HK-2 (cell line): ENCODE measurements at regions not wholly inside any gene's neighbourhood (a gene's known extent, or its start where the extent isn't known, plus 50 kb on each side); places are given as distances from the start of the nearest gene placed in this dataset.
"Not testable (repeated sequence)": the region's sequence is repeated elsewhere in the genome, so short reads cannot be mapped to it uniquely, and the experiment has no call there.

Experiments used
- DNase-seq: peaks from one replicate; pipeline ENCODE4 v3.0.0-alpha.2; 2018; ENCODE audit not compliant: unreplicated experiment

DNA sequence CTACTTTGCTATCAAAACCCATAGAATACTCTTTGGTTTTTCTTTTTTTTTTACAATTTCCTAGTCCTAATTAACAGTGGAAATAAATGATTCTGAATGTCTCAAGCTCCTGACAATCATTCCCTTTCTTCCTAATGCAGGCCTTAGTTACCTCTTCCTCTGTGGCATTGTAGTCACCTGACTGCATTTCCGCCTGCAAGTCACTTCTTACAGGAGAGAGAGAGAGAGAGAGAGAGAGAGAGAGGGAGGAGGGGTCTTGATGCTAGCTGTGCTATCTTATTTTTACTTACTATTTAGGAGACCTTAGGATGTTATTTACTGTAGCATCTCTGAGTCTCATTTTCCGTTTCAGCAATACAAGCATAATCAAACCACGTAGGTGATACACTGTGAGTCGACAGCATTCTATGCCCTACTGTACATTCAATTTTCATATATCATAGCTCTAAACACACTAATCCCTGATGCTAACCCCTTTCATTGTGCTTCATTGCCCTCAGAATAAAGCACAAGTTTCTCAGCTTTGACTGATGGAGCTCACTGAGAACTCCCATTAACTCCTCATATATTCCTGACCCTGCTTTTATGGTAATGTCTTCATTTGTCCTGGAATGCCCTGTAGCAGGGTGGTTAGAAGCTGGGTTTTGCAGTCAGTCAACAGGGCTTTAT is 1237.3 kb downstream of the XPNPEP1 start:
- no peak for DNase-seq

DNA sequence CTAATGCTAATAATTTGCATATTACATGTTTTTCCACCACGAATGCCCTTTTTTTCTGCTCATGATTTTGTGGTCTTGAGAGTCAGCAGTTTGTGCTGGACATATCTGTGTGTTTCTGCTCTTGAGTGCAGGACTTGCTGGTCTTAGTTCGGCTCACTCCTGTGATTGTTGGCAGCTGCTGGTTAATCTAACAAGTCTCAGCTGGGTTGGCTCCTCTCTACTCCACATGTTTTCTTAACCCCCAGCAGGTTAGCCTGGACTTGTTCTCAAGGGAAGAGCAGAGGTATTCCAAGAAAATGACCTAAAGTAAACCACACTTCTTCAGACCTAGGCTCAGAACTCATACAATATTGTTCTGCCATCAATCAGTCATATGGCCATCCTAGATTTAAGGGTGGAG is 1238.9 kb downstream of the XPNPEP1 start:
- no peak for DNase-seq

DNA sequence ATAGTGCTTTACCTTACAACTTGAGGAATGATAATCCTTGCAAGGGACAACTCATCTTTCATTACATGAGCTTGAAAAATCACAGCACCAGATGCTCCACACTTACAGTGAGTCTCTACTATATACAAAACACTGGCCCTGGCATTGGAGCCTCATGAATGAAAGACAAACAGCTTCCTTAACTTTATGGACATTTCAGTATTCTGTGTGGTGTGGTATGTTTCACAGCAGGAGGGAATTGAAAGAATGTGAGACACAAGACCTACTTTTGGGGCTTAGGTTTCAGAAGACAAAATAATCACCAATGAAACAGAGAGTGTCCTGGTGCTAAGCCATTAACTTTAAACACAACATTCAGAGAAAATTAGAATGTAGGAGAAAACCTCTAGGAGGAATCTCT is 1249.6 kb downstream of the XPNPEP1 start:
- DNase-seq: no peak

DNA sequence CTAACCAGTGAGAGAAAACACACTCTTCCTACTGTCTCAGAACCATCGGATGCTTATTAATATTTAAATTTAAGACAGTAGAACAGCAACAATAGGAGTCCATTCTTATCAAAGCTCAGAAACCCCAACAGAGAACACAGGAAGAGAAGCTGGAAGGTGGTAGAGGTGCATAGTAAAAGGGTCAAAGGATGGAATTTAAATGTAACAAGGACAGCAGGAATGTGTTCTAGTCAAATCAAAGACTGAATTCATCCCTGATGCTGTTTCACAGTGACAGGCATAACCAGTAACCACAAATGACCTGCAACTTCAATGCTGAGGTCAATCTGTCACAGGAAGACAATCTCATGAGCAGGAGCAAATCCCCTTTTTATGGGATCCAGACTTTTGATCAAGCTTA is 1259.7 kb downstream of the XPNPEP1 start:
- no peak for DNase-seq

DNA sequence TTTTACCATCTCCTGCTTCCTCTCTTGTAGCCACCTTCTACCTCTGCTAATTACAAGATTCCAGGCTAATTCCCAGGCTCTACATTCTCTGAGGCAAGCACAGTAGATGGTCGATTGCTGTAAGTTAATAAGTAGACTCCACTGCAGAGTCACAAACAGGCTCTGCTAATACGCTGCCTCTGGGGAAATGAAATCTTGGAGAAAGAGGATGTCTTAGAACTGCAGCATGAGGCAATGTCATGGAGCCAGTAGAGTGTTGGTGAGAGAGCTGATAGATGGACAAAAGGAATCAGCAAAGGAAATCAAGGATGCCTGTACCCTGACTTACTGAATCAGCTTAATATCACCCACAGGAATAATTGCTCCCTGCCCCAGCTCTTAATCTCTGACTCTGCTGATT is 1260.3 kb downstream of the XPNPEP1 start:
- no peak for DNase-seq

GRCh38 chr10:108655057-108655456 is 1268.3 kb downstream of the XPNPEP1 start:
- DNase-seq: no peak

- DNase-seq: no peak
These were observed 1269.8 kb downstream of the XPNPEP1 start for GRCh38 chr10:108653531-108653930.

DNA sequence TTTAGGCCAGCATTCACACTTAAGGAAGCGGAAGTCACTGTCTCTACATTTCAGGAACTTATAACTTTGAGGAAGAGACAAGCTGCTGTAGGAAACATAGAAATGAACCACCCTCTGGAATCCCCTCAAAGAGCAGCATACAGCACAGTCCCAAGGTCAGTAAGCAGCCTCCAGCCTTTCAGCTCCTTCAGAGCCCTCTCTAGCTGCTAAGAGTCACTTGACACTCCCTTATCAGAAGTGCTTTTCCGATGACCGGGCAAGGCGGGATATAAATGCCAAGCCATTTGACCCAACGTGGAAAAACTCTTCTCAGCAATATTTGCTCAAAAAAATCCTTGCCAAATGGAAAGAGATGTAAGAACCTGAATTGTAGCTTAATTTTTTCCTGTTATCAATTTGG is 1284.3 kb downstream of the XPNPEP1 start:
- DNase-seq: no peak

DNA sequence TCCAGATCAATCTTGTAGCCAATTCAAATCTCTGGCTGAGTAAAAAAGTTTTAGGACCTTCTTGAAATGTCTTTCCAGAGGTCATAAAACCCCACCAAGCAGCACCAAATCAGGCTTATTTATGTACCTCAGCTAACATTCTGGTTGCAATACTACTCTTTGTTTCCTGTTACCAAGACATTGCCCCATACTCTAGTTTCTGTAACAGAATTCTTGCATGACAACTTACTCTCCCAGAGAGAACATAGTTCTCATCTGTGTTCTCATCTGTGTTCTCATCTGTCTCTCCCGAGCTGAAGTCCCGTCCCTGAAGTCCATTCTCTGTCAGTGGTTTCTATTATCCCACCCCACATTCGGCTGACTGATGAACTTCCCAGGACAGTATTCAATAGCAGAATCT is 1285.1 kb downstream of the XPNPEP1 start:
- no peak for DNase-seq

GRCh38 chr10:108633046-108633445 is 1290.3 kb downstream of the XPNPEP1 start:
- no peak for DNase-seq

DNA sequence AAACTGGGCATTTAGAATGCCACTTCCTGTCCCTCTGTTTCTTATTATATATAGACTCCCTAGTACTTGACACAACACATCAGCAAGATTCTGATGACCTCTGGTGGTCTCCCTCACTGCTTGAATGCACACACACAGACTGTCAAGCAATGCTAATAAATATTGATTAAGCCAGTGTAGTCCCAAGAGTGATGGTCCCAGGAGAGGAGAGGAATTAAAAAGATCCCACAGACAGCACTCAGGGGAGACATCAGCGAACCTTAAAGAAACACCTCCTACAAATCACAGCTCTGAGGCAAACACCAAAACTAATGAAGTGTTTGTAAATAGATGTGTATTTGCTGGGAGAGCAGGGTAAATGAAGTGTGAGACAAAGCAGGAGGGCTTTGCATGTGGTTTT is 1291.2 kb downstream of the XPNPEP1 start:
- DNase-seq: no peak

DNA sequence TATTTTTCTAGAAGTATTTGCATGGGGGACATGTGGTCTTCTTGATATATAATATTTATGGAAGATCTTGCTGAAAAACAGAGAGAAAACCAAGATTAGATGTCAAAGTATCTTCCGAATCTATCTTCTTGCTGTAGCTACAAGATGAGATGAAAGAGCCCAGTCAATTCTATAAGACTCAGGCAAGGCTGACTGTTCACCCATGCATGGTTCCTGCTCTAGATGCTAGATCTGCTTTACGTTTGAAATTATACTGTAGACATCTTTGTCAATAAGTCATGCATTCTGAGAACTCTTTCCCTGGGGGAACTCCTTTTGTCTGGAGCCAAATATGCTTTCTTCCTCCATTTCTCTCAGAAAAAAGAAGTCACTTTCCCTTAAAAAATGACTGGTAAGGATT is 1292.0 kb downstream of the XPNPEP1 start:
- DNase-seq: no peak

GRCh38 chr10:108629834-108630233 is 1293.5 kb downstream of the XPNPEP1 start:
- DNase-seq: no peak

DNA sequence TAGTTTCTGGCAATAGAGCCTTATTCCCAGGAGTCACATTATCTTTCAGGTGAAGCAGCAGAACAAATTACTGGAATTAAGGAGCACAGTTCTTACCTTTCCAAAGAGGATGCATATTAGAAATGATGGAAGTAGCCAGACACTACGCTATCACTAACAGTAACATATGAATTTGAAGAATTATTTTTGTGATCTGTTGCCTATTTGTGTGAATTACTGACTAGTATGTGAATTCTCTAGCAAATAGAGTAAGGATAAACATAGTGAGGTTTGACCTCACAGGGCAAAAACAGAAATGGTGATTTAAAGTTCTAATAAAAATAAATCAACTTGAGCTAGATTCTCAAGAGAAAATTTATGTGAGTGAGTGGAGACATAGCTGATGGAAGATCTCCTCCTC is 1299.3 kb downstream of the XPNPEP1 start:
- no peak for DNase-seq

DNA sequence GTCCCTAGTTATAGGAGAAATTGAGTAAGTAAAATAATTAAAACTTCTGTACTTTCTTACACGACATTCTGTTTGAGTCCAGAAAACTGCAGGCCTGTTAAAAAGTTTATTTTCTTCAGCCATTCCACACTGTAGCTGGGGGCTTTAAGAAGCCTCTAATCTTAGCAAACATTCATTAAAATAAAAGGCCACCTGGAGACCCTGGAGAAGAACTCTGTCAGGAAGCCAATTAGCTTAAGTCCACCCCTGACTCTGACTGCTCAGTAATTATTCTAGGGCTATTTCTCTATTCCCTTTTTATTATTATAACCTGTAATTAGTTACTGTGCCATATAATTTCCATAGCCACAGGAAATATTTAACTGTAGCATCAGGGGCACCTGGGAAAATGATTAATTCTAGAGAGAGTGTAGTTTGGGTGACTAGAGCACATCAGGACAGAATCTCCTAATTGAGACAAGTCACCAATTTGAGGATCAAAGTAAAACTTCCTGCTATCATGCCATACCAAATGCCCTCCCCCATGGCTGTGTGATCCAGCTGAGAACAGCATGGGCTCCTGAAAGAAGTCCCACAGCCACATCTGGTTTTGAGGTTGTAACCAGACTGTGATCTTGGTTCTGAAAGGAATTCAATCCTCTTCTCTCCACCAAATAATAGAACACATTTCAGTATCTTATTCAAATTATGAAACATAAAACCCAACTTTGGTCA is 1302.3 kb downstream of the XPNPEP1 start:
- DNase-seq: no peak

GRCh38 chr10:108616559-108617285 is 1306.6 kb downstream of the XPNPEP1 start:
- no peak for DNase-seq

GRCh38 chr10:108615576-108616320 is 1307.6 kb downstream of the XPNPEP1 start:
- DNase-seq: no peak

GRCh38 chr10:108612485-108612884 is 1310.8 kb downstream of the XPNPEP1 start:
- DNase-seq: no peak

GRCh38 chr10:108608860-108609259 is 1314.5 kb downstream of the XPNPEP1 start:
- DNase-seq: no peak

- no peak for DNase-seq
These were observed 1321.5 kb downstream of the XPNPEP1 start for GRCh38 chr10:108601851-108602250.

- not testable (repeated sequence) for DNase-seq
These were observed 1322.8 kb downstream of the XPNPEP1 start for GRCh38 chr10:108600511-108600910.

GRCh38 chr10:108599317-108599716 is 1324.0 kb downstream of the XPNPEP1 start:
- DNase-seq: not testable (repeated sequence)
